Kidney (tissue), 13 donors: ENCODE measurements at regions not wholly inside any gene's neighbourhood (a gene's known extent, or its start where the extent isn't known, plus 50 kb on each side); places are given as distances from the start of the nearest gene placed in this dataset.
"Not testable (repeated sequence)": the region's sequence is repeated elsewhere in the genome, so short reads cannot be mapped to it uniquely, and the experiment has no call there.

Experiments used
- DNase-seq, 5 donors: peaks; one replicate each; pipeline ENCODE4 v3.0.0-alpha.2; 2013 to 2020
- FAIRE-seq: peaks from 2 replicates; lab custom pipeline; 2012; peaks lifted over from hg19 to GRCh38; lab: Jason Lieb, UNC
- H3K27ac ChIP-seq, 2 donors: one replicate each; pipeline ENCODE4 v1.7.0; 2013; ENCODE audit warnings: low read depth in 2 of 2, low read length in 2 of 2, inconsistent platforms in 1 of 2
- H3K27me3 ChIP-seq: one replicate; pipeline ENCODE4 v1.7.1; 2013; ENCODE audit warnings: low read length, inconsistent platforms; ENCODE audit not compliant: control insufficient read depth, insufficient read depth
- H3K36me3 ChIP-seq, 3 donors: one replicate each; pipeline versions ENCODE4 v1.7.0 to v1.7.1; 2013; ENCODE audit warnings: low read length in 3 of 3, control low read depth in 1 of 3, inconsistent platforms in 1 of 3; ENCODE audit not compliant: insufficient read depth in 3 of 3, control insufficient read depth in 2 of 3
- H3K4me1 ChIP-seq, 3 donors: one replicate each; pipeline versions ENCODE4 v1.7.0 to v1.7.1; 2013; ENCODE audit warnings: low read length in 3 of 3, inconsistent platforms in 1 of 3, low read depth in 1 of 3; ENCODE audit not compliant: control insufficient read depth in 2 of 3, insufficient read depth in 2 of 3
- H3K4me3 ChIP-seq, 3 donors: one replicate each; pipeline versions ENCODE4 v1.7.0 to v1.8.1; 2013; ENCODE audit warnings: low read length in 3 of 3, control low read depth in 1 of 3, inconsistent platforms in 1 of 3
- H3K9ac ChIP-seq, 3 donors: one replicate each; pipeline versions ENCODE4 v1.7.0 to v1.7.1; 2013; ENCODE audit warnings: low read length in 3 of 3, control low read depth in 1 of 3, inconsistent platforms in 1 of 3
- H3K9me3 ChIP-seq, 3 donors: one replicate each; pipeline versions ENCODE4 v1.7.0 to v1.7.1; 2013; ENCODE audit warnings: low read length in 3 of 3, control low read depth in 1 of 3, inconsistent platforms in 1 of 3; ENCODE audit not compliant: control insufficient read depth in 2 of 3, insufficient read depth in 1 of 3
- CTCF ChIP-seq: IDR thresholded peaks from 3 replicates; pipeline ENCODE4 v1.5.1; 2012; ENCODE audit warnings: mild to moderate bottlenecking, moderate library complexity, borderline replicate concordance; ENCODE audit not compliant: insufficient read depth; ENCODE audit errors: extremely low read depth
- intact Hi-C: fragments of 100-400 bp; cut with DNase I; formaldehyde crosslinking; loops from one replicate; pipeline ENCODE4 v1.11.1; 2022
- donor health status: control.
- donor health status: control.
- donor health status: control.
- donor health status: control.
- donor health status: control.
- donor health status: DM: yes; HTN: yes; CAD: no.
- donor health status: Normal renal cell carcinoma (clear cell type).

DNA sequence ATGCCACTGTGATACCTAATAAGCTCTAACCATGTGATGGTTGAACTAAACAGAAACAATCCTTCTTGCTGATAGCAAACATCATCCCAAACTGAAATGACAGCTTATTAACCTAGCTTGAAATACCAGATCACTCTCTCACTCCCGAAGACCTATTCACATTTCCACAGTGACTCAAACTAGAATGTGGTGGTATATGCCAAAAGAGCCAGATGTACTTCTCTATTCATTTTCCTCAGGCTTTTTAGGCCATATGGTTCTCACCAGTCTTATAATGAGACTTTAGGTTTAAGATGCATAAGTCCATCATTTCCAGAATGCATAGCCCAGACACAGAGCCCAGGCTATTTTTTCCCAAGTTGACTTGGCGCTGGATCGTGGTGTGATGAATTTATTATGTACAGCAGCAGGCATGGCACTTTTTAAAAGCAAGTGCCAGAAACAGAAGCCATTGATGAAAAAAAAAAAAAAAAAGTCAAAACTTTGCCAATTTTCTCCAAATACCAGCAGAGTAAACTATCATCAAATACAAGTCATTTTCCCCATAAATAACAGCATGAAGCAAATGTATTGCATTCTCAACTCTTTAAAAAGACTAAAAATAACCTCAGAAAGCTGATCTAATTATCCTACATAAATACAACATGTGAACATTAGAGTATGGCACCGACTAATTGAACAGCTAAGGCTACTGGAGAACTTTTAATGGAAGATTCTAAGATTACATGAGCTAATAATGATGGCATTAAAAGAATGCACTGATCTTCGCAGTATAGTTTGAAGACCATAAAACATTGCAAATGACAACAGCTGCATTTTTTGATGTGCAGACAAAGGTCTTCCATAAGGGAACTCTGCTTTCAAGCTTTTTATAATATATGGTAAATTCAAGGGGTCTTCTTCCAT lies 365.4 kb downstream of the LRRIQ3 start:
- no peaks in the 10 kb centered on the region for H3K36me3 ChIP-seq
- no peaks in the 10 kb centered on the region for H3K27me3 ChIP-seq
- no peak overlapping the region for H3K9ac ChIP-seq
- intact Hi-C loops, result no loop called here
- H3K4me3 ChIP-seq, result no peak overlapping the region
- H3K4me1 ChIP-seq, result no peaks in the 10 kb centered on the region
- no peak for DNase-seq
- TF ChIP-seq CTCF, result no peak
- H3K27ac ChIP-seq, result no peak overlapping the region
- no peaks in the 10 kb centered on the region for H3K9me3 ChIP-seq
- FAIRE-seq, result no peak

DNA sequence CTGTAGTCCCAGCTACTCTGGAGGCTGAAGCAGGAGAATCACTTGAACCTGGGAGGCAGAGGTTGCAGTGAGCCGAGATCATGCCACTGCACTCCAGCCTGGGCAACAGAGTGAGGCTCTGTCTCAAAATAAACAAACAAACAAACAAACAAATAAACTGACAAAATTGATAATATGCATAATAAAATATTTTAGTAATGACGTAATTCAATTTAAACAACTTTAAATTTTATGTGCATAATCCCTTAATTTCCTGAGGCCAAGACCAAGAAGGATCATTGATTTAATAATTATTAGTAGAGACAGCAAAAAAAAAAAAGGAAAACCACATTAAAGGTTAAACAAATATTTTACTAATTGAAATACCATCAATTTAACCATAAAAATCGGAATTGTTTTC lies 370.7 kb downstream of the LRRIQ3 start:
- H3K4me3 ChIP-seq, intact Hi-C loops, H3K27me3 ChIP-seq, H3K27ac ChIP-seq, FAIRE-seq, DNase-seq, H3K9me3 ChIP-seq, H3K4me1 ChIP-seq, H3K36me3 ChIP-seq, H3K9ac ChIP-seq: not testable (repeated sequence)

- no peak overlapping the region for H3K4me3 ChIP-seq
- no peaks in the 10 kb centered on the region for H3K27me3 ChIP-seq
- intact Hi-C loops, result no loop called here
- no peak for TF ChIP-seq CTCF
- DNase-seq (no peak), FAIRE-seq (no peak)
- no peaks in the 10 kb centered on the region for H3K36me3 ChIP-seq
- no peak overlapping the region for H3K27ac ChIP-seq
- no peaks in the 10 kb centered on the region for H3K9me3 ChIP-seq
- H3K9ac ChIP-seq, result no peak overlapping the region
- no peaks in the 10 kb centered on the region for H3K4me1 ChIP-seq
Measured at GRCh38 chr1:73824065-73824464, 373.9 kb downstream of the LRRIQ3 start.

GRCh38 chr1:73821520-73821919 lies 376.5 kb downstream of the LRRIQ3 start:
- Histone ChIP-seq H3K4me3 (no peak overlapping the region), H3K27ac (no peak overlapping the region), H3K9ac (no peak overlapping the region), H3K36me3 (no peaks in the 10 kb centered on the region), H3K9me3 (no peaks in the 10 kb centered on the region), H3K27me3 (no peaks in the 10 kb centered on the region), H3K4me1 (no peaks in the 10 kb centered on the region)
- no peak for FAIRE-seq
- TF ChIP-seq CTCF, result no peak
- no peak for DNase-seq
- intact Hi-C loops, result no loop called here
